AG04450 (cell line): ENCODE measurements at regions not wholly inside any gene's neighbourhood (a gene's known extent, or its start where the extent isn't known, plus 50 kb on each side); places are given as distances from the start of the nearest gene placed in this dataset.

Experiments
- CTCF ChIA-PET: fragments of 300-600, 350-600 bp; formaldehyde crosslinking; extraction: SDS; loops from one replicate; lab custom pipeline; 2022; ENCODE audit warnings: antibody characterized with exemption, inconsistent platforms; lab: Charles Lee
- POLR2A ChIA-PET: fragments of 350-600 bp; formaldehyde crosslinking; extraction: SDS; loops from one replicate; lab custom pipeline; 2021; ENCODE audit warnings: antibody characterized with exemption, inconsistent platforms; lab: Yijun Ruan, JAX
- DNase-seq: peaks from one replicate; pipeline ENCODE4 v3.0.0-alpha.2; 2011; ENCODE audit warnings: low read depth, low spot score
- H3K27ac ChIP-seq: one replicate; pipeline ENCODE4 v1.5.1; 2012; ENCODE audit warnings: low read depth, low read length, control low read depth
- H3K27me3 ChIP-seq: one replicate; pipeline ENCODE4 v1.6.0; 2012; ENCODE audit warnings: low read length; ENCODE audit not compliant: control insufficient read depth, insufficient read depth
- H3K4me3 ChIP-seq: 2 replicates; pipeline ENCODE4 v1.5.1; 2011; ENCODE audit warnings: mild to moderate bottlenecking, low read depth, low read length, control low read depth
- H3K9me3 ChIP-seq: 2 replicates; pipeline ENCODE4 v1.5.1; 2012; ENCODE audit warnings: low read length; ENCODE audit not compliant: control insufficient read depth, insufficient read depth
- CTCF ChIP-seq: IDR thresholded peaks from 2 replicates; pipeline ENCODE4 v1.5.1; 2011; ENCODE audit warnings: low read depth, low read length, control low read depth, inconsistent platforms

GRCh38 chr12:78420991-78421390 is 443.6 kb upstream of the SYT1 start:
- H3K9me3 ChIP-seq, result no peaks in the 10 kb centered on the region
- no peak for TF ChIP-seq CTCF
- CTCF ChIA-PET, result interaction anchor here (0.9 kb wide), 1 partner anchor 193 kb away, joined by 3 read pairs; no protein-coding TSS in a partner anchor
- no peak overlapping the region for H3K27ac ChIP-seq
- DNase-seq, result no peak
- POLR2A ChIA-PET, result no interaction called here
- no peaks in the 10 kb centered on the region for H3K27me3 ChIP-seq
- no peak overlapping the region for H3K4me3 ChIP-seq

GRCh38 chr12:78430551-78430950 is 434.0 kb upstream of the SYT1 start:
- TF ChIP-seq CTCF, result no peak
- Histone ChIP-seq H3K4me3 (no peak overlapping the region), H3K9me3 (no peaks in the 10 kb centered on the region), H3K27ac (no peak overlapping the region), H3K27me3 (no peaks in the 10 kb centered on the region)
- CTCF ChIA-PET, result no interaction called here
- DNase-seq, result no peak
- POLR2A ChIA-PET, result interaction anchor here (0.6 kb wide), 1 partner anchor 308 kb away, joined by 3 read pairs; no protein-coding TSS in a partner anchor

GRCh38 chr12:78431931-78432330 is 432.6 kb upstream of the SYT1 start:
- Histone ChIP-seq H3K4me3 (no peak overlapping the region), H3K27ac (no peak overlapping the region), H3K27me3 (no peaks in the 10 kb centered on the region), H3K9me3 (no peaks in the 10 kb centered on the region)
- POLR2A ChIA-PET, result no interaction called here
- no peak for TF ChIP-seq CTCF
- no peak for DNase-seq
- CTCF ChIA-PET, result no interaction called here

- no peak for DNase-seq
- Histone ChIP-seq H3K27ac (no peak overlapping the region), H3K9me3 (no peaks in the 10 kb centered on the region), H3K27me3 (no peaks in the 10 kb centered on the region), H3K4me3 (no peak overlapping the region)
- TF ChIP-seq CTCF, result no peak
- ChIA-PET CTCF (no interaction called here), POLR2A (no interaction called here)
Observed at GRCh38 chr12:78439666-78440065, 424.9 kb upstream of the SYT1 start.

DNA sequence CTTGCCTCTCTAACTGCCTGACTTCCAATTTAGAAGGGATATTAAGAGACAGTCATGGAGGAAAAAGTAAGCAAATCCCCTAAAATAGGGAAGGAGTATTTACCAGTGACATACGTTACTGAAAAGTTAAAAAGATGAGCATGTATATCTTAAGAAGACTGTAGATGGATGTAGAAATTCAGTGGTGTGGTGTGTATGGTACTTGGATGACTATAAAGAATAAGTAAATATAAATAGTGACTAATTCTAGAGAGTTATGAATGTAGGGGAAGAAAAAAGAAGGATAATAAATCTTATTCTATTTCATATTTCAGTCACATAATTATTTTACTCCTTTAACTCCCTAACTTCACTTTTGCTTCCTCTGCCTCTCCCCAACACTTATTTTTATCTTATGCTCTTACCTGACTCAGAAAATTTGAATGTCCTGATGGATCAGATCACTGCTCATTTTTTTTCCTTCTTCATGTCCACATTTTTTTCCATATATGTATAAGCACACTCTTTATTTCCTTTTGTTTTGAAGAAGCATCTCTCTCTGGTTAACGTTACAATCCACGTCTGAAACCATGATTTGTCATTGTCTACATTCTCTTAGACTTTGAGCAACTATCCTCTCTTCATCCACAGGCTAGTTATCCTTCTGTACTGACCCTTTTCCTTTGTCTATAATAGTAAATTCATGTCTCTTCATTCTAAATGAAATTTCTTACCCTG is 422.7 kb upstream of the SYT1 start:
- Histone ChIP-seq H3K27ac (no peak overlapping the region), H3K4me3 (no peak overlapping the region), H3K9me3 (no peaks in the 10 kb centered on the region), H3K27me3 (no peaks in the 10 kb centered on the region)
- CTCF ChIA-PET, result no interaction called here
- POLR2A ChIA-PET, result no interaction called here
- TF ChIP-seq CTCF, result no peak
- DNase-seq, result no peak
